HG03025 (cell line): ENCODE measurements at regions not wholly inside any gene's neighbourhood (a gene's known extent, or its start where the extent isn't known, plus 50 kb on each side); places are given as distances from the start of the nearest gene placed in this dataset.
"Not testable (repeated sequence)": the region's sequence is repeated elsewhere in the genome, so short reads cannot be mapped to it uniquely, and the experiment has no call there.

Experiments
- ATAC-seq: cut with Tn5 transposase; IDR thresholded peaks from one replicate; pipeline ENCODE4 v1.9.1; 2021; ENCODE audit warnings: mild to moderate bottlenecking, moderate library complexity; ENCODE audit not compliant: unreplicated experiment, low FRiP score

- no peak for ATAC-seq
Measured at GRCh38 chr14:58972233-58973017, 216.0 kb upstream of the DAAM1 start.

DNA sequence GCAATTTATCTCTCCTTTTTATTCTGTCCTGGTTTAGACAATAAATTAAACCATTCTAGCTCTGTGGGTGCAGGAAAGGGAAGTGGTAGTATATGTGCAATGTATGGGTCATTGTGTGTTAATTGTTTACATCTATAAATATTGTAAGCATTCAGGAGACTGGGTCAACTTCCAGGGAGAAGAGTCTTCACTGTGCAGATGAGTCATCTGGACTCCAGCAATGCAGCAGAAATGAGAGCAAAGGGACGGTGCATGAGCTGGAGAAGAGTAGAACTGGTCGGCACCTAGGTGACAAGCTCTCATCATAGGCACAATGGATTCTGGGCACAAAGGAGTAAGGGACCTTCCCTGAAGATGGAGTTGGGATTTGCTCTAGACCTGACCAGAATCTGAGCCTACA is 211.1 kb upstream of the DAAM1 start:
- no peak for ATAC-seq

DNA sequence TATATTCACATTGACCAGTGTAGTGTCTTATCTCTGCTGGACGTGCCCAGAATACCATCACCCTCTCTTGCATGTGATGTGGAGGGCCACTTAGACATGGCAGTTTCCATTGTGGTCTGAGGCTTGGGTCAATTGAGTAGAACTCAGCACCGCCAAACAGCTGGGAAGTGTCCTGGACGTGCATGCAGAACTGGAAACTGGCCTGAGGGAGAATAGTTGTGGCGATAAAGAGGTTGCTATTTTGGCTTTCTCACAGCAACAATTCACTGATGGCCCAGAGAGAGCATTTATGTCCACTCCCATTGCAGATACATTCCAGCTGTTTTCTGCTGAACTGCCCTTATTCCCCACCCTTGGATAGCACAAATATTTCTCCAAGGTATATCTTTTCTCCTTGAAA is 210.1 kb upstream of the DAAM1 start:
- ATAC-seq = no peak

DNA sequence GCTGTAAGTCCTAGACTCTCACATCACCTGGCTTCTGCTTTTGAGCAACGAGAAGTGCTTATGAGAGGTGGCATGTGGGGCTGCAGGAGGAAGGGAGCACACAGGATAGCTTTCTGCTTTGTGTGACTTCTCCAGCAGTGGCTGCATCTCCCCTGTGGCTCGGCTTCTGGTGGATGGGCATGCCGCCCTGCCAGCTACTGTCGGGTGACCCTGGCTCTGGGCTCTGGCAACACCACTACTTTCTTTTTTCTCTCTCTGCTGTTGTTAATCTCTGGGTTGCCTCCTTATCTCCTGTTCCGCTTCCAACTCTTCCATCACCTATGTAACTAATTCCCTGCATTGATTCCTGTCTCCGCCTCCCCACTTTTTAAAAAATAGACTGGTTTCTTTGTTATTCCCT is 209.1 kb upstream of the DAAM1 start:
- ATAC-seq = no peak

- ATAC-seq = no peak
Measured at GRCh38 chr14:58981840-58982239, 206.6 kb upstream of the DAAM1 start.

DNA sequence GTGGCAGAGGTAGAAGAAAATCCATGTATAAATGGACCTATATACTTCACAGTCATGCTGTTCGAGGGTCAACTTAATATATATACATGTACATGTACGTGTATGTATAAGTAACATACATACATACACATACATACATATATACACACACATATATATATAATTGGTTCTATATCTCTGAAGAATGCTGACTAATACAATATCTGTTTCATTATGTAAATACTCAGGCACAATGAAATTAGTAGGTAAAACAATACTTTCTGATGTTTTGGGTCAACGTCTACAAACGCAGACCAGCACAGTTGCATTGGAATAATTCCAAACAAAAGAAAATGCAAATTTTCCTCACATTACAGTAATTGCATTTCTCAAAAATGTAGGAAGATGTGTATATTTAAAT is 202.7 kb upstream of the DAAM1 start:
- no peak for ATAC-seq

GRCh38 chr14:58987591-58987990 is 200.9 kb upstream of the DAAM1 start:
- no peak for ATAC-seq

- no peak for ATAC-seq
Measured at GRCh38 chr14:58992935-58993334, 195.5 kb upstream of the DAAM1 start.

GRCh38 chr14:58994130-58994529 is 194.3 kb upstream of the DAAM1 start:
- ATAC-seq = no peak

GRCh38 chr14:59004012-59004411 is 184.5 kb upstream of the DAAM1 start:
- ATAC-seq = no peak

DNA sequence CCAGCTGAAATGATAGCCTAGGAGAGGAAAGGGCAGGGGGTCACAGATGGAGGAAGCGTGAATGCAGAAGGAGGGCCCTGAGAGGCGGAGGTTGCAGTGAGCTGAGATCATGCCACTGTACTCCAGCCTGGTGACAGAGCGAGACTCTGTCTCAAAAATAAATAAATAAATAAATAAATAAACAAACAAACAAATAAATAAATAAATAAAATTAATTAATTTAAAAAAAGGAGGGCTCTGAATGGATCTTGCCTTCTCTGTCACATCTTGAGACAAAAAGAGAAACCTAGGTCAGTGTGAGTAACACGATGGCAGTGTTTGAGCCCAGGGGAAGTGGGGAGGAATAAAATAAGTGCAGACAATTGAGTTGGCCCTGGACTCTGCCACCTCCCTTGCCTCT is 182.3 kb upstream of the DAAM1 start:
- ATAC-seq = not testable (repeated sequence)

DNA sequence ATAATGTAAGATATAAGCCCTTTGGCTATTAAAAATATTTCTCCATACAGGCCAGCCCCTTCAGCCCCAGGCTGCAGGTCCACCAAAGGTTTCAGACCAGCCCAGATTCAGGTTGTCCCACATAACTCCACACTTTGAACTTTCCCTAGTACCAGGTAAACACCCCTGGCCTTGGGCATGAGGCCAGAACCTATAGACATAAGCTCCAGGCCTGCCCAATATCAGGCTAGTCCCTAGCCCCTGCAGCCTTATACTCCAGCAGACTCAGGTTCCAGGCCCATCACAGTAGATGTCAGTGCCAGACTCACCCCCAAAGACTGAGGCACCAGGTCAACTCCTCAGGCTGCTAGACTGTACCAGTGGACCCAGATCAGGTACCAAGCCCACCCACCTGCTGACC is 178.5 kb upstream of the DAAM1 start:
- ATAC-seq = no peak

DNA sequence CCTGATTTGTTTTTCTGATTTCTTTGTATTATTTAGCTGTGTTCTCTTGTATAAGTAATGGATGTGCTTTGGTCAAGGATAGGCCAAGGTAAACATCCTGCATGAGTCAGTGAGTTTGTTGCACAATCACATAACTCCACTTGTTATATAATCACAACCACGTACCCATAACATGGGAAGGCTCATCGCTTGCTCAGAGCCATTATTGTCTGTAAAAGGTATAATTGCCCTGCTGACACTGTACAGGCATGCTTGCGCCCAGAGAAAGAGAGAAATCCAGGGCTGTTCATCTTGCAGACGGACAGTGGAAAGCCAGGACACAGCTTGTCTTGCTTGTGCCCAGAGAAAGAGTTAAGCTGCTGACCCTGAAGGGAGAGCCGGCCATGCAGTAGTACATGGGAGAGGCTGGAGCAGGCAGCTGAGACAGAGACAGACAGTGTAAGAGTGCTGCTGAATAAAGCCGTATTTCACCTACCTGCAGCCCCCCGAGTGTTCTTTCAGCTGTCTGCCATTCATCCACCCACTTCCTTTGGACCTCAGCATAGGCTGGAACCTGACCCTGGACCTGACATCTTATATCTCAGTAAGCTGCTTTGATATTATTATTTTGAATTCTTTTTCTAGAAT is 174.7 kb upstream of the DAAM1 start:
- no peak for ATAC-seq

DNA sequence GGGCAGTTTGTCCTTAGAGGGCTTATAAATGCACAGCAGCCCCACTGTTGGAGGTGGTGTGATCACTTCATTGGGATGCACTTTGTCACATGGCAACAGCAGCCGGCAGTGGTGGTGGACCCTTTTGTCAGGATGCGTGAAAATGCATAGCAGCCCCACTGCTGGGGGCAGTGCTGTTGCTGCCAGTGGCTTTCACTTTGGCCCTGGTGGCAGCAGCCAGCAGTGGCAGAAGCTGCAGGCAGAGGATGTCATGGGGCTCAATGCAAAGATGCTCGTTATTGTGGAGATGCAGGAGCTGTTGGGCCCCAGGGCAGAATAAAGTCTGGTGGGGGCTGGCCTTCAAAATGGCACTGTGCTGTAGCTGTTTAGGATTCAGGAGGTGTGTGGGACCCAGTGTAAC is 173.0 kb upstream of the DAAM1 start:
- no peak for ATAC-seq

- ATAC-seq = no peak
Measured at GRCh38 chr14:59017285-59017965, 171.0 kb upstream of the DAAM1 start.

DNA sequence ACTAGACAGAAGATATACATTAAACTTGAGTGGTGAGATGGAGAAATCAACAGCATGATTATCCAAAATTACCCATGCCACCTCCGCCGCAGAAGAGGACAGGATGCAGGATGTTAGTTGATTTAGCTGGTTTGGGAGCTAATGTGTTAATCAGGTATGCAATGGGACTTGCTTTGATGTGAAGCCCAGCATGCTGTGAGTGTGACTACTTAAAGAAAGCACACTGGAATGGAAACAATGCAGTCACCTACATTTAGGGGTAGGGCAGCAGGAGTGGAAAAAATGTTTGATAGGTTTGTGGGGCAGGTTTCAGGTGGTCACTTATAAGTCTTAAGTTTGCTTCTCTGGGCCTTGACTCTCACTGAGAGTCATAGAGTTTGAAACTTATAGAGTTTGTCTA is 170.0 kb upstream of the DAAM1 start:
- ATAC-seq = no peak

DNA sequence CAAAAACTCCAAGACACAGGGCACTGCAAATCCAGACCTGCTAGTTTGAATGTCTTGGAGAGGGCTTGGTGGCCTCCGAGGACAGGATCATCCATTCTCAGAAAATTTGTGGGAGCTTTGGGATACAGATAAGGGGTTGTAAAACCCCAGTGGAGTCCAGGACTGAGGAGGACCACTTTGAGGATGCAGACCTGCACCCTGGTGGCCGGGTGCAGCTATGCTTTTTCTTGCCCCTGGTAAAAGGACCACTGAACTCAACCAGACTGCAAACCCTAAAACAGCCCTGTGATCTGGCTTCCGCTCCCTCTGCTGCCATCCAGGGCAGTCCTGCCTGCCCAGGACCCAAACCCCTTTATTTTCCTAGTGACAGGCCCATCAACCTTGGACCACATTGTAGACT is 169.5 kb upstream of the DAAM1 start:
- no peak for ATAC-seq

- ATAC-seq = no peak
Measured at GRCh38 chr14:59020382-59020781, 168.1 kb upstream of the DAAM1 start.

GRCh38 chr14:59022144-59022543 is 166.3 kb upstream of the DAAM1 start:
- ATAC-seq = no peak

- ATAC-seq = no peak
Measured at GRCh38 chr14:59026081-59026480, 162.4 kb upstream of the DAAM1 start.

DNA sequence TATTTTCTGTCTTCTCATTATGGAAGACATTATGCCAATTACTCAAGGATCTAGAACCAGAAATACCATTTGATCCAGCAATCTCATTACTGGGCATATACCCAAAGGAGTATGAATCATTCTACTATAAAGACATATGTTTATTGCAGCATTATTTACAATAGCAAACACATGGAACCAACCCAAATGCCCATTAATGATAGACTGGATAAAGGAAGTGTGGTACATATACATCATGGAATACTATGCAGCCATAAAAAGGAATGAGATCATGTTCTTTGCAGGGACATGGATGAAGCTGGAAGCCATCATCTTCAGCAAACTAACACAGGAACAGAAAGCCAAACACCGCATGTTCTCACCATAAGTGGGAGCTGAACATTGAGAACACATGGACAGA is 161.8 kb upstream of the DAAM1 start:
- ATAC-seq = not testable (repeated sequence)
